Osteocyte (in vitro differentiated cells): ENCODE measurements at regions not wholly inside any gene's neighbourhood (a gene's known extent, or its start where the extent isn't known, plus 50 kb on each side); places are given as distances from the start of the nearest gene placed in this dataset.
"Not testable (repeated sequence)": the region's sequence is repeated elsewhere in the genome, so short reads cannot be mapped to it uniquely, and the experiment has no call there.

Experiments
- DNase-seq: peaks from one replicate; pipeline ENCODE4 v3.0.0; 2021; ENCODE audit warnings: mixed read lengths; ENCODE audit not compliant: unreplicated experiment; ENCODE audit errors: extremely low spot score
- H3K27ac Mint-ChIP-seq: one replicate; pipeline ENCODE4 v1.8.0; 2021; ENCODE audit warnings: mild to moderate bottlenecking, mixed read lengths; ENCODE audit not compliant: unreplicated experiment
- H3K27me3 Mint-ChIP-seq: one replicate; pipeline ENCODE4 v1.8.0; 2021; ENCODE audit warnings: mixed read lengths; ENCODE audit not compliant: unreplicated experiment
- H3K36me3 Mint-ChIP-seq: one replicate; pipeline ENCODE4 v1.8.0; 2021; ENCODE audit warnings: mixed read lengths; ENCODE audit not compliant: unreplicated experiment
- H3K4me1 Mint-ChIP-seq: one replicate; pipeline ENCODE4 v1.8.0; 2021; ENCODE audit warnings: mixed read lengths; ENCODE audit not compliant: unreplicated experiment
- H3K4me3 Mint-ChIP-seq: one replicate; pipeline ENCODE4 v1.8.0; 2021; ENCODE audit warnings: mild to moderate bottlenecking, moderate library complexity, mixed read lengths; ENCODE audit not compliant: unreplicated experiment
- H3K9me3 Mint-ChIP-seq: one replicate; pipeline ENCODE4 v1.8.0; 2021; ENCODE audit warnings: mixed read lengths; ENCODE audit not compliant: unreplicated experiment

DNA sequence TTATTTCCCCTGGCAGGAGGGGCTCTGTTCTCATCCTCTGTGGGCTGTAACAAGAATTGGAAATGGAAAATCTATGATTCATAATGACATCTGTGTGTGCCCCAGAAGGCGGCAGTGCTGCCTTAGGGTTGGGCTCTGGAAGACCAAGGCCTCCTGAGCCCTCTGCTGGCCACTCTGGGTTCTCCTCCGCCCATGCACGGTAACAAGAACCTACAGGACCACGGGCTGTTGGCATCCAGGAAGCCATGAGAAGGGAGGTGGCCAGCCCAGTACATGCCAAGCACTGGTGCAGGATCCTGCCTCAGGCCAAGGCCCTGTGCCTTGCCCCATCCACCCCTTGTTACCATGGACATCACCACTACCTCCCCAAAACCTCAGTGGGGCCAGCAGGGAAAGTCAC, 454.2 kb downstream of the TP53TG3F start:
- H3K27ac Mint-ChIP-seq, H3K4me3 Mint-ChIP-seq, H3K27me3 Mint-ChIP-seq, H3K36me3 Mint-ChIP-seq, H3K4me1 Mint-ChIP-seq, H3K9me3 Mint-ChIP-seq, DNase-seq: not testable (repeated sequence)

DNA sequence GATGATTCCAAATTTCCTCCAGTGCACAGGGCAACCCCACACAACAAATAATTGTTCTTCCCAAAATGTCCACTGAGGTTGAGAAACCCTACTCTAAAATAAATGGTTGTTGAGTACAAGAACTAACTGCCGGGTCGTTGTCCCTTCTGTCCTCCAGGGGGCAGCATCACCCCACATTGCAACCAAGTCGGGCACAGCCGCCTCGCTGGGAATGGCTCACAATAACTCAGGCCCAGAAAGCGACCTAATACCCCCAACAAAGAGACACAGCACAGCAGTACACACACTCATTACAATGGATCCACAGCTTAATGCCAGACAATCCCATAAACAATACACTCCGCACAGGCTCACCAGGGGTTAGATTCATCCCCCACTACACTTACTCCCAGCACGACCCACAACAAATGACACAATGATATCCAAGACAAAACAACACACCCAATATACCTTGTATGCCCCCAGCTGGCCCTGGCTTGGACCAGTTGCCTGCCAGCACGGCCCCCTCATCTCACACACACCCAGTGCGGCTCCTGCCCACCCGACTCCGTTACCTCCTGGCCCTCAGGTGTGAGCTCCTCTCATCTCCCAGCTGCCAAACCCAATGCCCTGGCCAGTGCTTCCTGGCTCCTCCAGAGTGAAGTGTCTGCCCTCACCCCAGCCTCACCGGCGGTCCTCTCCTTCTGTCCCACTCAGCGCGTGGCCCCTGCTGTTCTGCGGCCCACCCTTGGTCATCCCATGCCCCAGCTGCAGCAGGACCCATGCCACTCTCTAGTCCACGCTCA, 461.5 kb downstream of the TP53TG3F start:
- H3K36me3 Mint-ChIP-seq, H3K27ac Mint-ChIP-seq, H3K4me3 Mint-ChIP-seq, H3K4me1 Mint-ChIP-seq, H3K9me3 Mint-ChIP-seq, DNase-seq, H3K27me3 Mint-ChIP-seq: not testable (repeated sequence)

DNA sequence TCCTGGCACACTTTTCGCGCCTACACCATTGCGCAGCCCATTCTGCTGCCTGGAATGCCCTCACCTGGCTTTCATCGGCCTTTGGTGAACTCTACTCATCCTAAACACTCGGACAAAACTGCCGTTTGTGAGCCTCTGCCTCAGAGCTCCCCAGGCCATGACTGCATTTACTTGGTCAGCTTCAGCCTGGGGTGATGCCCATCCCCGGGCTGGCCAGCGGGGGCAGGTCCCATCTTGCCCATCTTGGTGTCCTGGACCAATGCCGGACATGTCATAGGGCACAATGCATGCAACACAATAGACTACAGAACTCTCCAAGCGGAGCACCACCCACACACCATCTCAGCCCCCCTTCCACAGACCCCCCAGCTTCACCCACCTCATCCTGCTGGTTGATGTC, 463.5 kb downstream of the TP53TG3F start:
- H3K36me3 Mint-ChIP-seq, H3K4me1 Mint-ChIP-seq, DNase-seq, H3K27me3 Mint-ChIP-seq, H3K27ac Mint-ChIP-seq, H3K4me3 Mint-ChIP-seq, H3K9me3 Mint-ChIP-seq: not testable (repeated sequence)

DNA sequence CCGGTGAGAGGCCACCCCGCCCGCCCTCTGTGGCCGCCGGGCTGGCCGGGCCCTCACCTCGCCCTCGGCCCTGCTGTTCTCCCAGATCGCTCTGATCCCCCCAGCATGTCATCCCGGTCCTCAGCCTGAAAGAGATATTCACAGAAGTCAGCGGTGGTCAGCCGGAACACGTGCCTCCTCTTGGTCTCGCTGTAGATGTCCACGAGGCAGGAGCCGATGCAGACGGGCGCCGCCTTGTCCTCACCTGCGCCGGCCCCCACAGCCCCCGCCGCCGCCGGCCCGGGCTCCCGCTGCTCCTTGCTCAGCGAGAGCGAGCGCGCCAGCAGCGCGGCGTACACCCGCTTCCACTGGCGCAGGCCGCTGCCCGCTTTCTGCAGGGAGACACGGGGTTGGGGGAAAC, 468.6 kb downstream of the TP53TG3F start:
- not testable (repeated sequence) for H3K36me3 Mint-ChIP-seq, H3K27ac Mint-ChIP-seq, H3K9me3 Mint-ChIP-seq, H3K4me1 Mint-ChIP-seq, H3K27me3 Mint-ChIP-seq, H3K4me3 Mint-ChIP-seq, DNase-seq

DNA sequence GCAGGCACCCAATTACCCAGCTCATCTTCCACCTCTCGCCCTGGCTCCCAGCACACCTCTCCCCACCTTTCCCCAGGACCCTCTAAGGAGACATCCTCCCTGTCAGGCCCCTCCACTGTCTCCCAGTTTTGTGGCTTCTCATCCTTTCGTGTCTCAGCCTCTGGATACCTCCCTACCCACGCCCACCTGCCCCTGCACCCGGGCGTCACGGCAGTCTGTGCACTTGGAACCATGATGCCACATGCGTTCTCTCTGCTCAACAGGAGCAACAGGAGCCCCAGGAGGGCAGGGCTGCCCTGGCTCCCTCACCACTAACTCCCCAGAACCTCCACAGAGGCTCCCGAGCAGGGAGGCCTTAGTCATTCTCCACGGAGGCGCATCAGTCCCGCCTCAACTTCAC, 472.8 kb downstream of the TP53TG3F start:
- not testable (repeated sequence) for DNase-seq, H3K27me3 Mint-ChIP-seq, H3K27ac Mint-ChIP-seq, H3K9me3 Mint-ChIP-seq, H3K4me1 Mint-ChIP-seq, H3K4me3 Mint-ChIP-seq, H3K36me3 Mint-ChIP-seq

DNA sequence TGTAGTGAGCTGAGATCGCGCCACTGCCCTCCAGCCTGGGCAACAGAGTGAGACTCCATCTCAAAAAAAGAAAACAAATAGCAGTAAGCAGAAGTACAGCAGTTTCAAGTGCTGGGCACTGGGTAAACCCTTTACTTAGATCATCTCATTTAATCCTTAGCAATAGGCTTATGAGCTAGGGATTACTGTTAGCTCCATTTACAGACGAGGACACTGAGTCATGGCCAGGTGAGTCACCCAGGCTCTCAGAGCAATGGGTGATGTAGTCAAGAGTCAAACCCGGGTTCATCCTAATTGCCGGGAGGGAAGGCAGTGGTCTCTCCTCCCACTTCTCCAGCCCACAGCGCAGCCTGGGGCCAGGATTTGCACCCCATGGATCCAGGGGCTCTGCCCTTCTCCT, 473.6 kb downstream of the TP53TG3F start:
- not testable (repeated sequence) for H3K27me3 Mint-ChIP-seq, H3K9me3 Mint-ChIP-seq, H3K4me1 Mint-ChIP-seq, DNase-seq, H3K4me3 Mint-ChIP-seq, H3K36me3 Mint-ChIP-seq, H3K27ac Mint-ChIP-seq

DNA sequence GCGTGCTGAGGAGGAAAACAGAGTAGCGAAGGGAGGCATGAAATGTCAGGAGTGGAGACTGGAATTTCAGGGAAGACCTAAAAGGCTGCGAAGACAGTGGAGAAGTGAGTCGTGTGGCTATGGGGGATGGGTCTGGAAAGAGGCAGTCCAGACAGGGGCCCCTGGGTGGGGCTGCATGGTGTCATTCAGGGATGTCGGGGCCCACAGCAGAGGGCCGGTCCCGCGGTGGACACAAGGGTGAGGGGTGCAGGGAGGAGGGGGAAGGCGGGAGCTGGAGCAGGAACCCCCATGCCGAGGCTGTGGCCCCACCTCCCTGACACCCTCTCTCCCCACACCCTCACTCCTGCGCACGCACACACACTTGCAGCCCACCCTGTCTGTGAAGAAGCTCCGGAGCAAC, 476.4 kb downstream of the TP53TG3F start:
- H3K4me3 Mint-ChIP-seq, H3K27ac Mint-ChIP-seq, H3K36me3 Mint-ChIP-seq, H3K27me3 Mint-ChIP-seq, H3K4me1 Mint-ChIP-seq, DNase-seq, H3K9me3 Mint-ChIP-seq: not testable (repeated sequence)

DNA sequence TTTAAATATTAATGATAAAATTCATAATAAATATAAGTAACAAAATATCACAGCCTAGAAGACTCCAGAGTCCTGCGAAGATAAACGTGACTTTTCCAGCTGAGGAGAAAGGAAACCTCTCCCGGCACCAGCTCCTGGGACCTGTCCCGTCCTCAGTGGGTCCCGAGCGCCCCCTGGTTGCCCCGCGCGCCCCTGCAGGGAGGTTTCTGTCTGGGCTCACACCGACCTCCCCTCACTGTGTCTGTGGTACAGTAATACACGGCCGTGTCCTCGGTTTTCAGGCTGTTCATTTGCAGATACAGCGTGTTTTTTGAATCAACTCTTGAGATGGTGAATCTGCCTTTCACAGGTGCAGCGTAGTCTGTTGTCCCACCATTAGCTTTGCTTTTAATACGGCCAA, 478.7 kb downstream of the TP53TG3F start:
- H3K4me1 Mint-ChIP-seq, H3K36me3 Mint-ChIP-seq, H3K27me3 Mint-ChIP-seq, H3K9me3 Mint-ChIP-seq, DNase-seq, H3K27ac Mint-ChIP-seq, H3K4me3 Mint-ChIP-seq: not testable (repeated sequence)

DNA sequence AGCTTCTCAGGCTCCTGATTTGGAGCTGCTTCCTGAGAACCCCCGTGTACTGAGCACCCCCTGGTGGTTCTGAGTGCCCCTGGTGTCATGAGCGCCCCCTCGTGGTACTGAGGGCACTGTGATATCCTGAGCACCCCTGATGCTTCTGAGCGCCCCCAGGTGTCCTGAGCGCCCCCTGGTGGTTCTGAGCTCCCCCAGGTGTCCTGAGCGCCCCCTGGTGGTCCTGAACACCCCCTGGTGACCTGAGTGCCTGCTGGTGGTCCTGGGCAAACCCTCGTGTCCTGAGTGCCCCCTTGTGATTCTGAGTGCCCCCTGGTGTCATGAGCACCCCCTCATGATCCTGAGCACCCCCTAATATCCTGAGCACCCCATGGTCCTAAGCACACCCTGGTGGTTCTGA, 502.1 kb downstream of the TP53TG3F start:
- not testable (repeated sequence) for DNase-seq, H3K36me3 Mint-ChIP-seq, H3K9me3 Mint-ChIP-seq, H3K27ac Mint-ChIP-seq, H3K4me1 Mint-ChIP-seq, H3K27me3 Mint-ChIP-seq, H3K4me3 Mint-ChIP-seq

DNA sequence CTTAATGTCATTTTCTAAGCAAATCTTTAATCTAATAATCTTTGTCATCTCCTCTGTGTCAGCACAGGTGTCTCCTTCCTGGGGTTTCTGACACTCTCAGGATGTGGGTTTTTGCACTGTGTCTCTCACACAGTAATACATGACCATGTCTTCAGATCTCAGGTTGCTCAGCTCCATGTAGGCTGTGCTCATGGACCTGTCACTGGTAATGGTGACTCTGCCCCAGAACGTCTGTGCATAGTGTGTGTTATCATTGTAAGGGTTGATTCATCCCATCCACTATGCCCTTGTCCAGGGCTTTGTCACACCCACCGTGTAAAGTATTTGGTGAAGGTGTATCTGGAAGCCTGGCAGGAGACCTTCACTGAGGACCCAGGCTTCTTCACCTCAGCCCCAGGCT, 506.1 kb downstream of the TP53TG3F start:
- not testable (repeated sequence) for H3K36me3 Mint-ChIP-seq, H3K27me3 Mint-ChIP-seq, H3K4me1 Mint-ChIP-seq, H3K4me3 Mint-ChIP-seq, H3K9me3 Mint-ChIP-seq, DNase-seq, H3K27ac Mint-ChIP-seq

DNA sequence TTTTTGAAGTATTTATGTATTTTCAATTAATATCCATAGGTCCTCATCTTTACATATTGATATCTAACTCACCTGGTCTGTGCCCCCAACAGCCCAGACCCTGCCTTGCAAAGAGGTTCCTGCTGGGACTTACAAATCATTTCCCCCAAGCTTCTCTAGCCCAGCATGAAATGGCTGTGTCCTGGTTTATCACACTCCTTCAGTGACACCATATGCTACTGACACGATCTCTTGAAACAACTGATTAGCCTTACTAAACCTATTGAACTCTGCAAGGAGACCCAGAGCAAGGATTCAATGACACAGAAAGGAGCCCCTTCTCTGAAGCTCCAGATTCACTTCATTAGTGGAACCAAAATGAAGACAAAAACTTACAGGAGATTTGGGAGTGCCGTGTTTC, 507.4 kb downstream of the TP53TG3F start:
- DNase-seq, H3K4me3 Mint-ChIP-seq, H3K27me3 Mint-ChIP-seq, H3K27ac Mint-ChIP-seq, H3K36me3 Mint-ChIP-seq, H3K4me1 Mint-ChIP-seq, H3K9me3 Mint-ChIP-seq: not testable (repeated sequence)

DNA sequence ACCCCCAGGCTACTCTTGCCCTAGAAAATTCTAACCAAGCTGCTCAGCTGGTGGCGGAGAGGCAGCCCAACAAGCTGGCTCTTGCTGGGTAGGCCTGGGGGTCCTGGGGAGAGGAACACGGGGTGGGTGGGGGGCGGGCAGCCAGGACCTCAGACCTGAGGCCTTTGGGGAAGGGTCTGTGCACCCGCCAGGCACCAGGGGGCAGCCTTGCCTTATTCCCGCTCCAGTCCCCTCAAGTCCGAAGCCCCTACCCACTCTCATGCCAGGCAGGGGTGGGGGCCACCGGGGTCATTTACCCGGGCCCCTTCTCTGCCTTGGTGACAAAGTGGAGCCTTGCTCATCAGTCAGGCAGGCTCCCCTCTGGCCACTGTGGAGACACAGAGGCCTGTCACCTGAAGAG, 515.1 kb downstream of the TP53TG3F start:
- H3K27me3 Mint-ChIP-seq, H3K9me3 Mint-ChIP-seq, H3K4me1 Mint-ChIP-seq: not testable (repeated sequence)

DNA sequence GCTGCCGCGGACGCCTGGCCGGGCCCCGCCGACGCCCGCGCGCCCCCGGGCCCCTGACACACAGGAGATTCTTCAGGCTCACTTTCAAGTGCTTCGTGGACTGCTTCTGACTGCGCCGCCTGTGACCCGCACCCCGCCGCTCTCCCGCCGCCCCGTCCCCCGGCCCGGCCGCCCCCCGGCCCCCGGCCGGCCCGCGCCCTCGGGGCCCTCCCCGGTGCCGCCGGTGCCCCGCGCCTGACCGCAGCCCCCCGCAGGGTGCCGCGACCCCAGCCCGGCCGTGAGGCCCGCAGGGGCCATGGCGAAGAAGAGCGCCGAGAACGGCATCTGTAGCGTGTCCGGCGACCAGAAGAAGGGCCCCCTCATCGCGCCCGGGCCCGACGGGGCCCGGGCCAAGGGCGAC, 516.3 kb downstream of the TP53TG3F start:
- H3K4me1 Mint-ChIP-seq, H3K27ac Mint-ChIP-seq, DNase-seq, H3K4me3 Mint-ChIP-seq, H3K36me3 Mint-ChIP-seq, H3K9me3 Mint-ChIP-seq, H3K27me3 Mint-ChIP-seq: not testable (repeated sequence)

More for the DNA sequence above, 515.1 kb downstream of the TP53TG3F start:
- not testable (repeated sequence) for H3K36me3 Mint-ChIP-seq, H3K4me3 Mint-ChIP-seq, DNase-seq, H3K27ac Mint-ChIP-seq
